Pulmonary artery endothelial cell (primary cell): ENCODE measurements at regions not wholly inside any gene's neighbourhood (a gene's known extent, or its start where the extent isn't known, plus 50 kb on each side); places are given as distances from the start of the nearest gene placed in this dataset.

Source experiments
- DNase-seq: peaks from one replicate; pipeline ENCODE4 v3.0.0-alpha.2; 2011; ENCODE audit warnings: low read depth, low spot score

DNA sequence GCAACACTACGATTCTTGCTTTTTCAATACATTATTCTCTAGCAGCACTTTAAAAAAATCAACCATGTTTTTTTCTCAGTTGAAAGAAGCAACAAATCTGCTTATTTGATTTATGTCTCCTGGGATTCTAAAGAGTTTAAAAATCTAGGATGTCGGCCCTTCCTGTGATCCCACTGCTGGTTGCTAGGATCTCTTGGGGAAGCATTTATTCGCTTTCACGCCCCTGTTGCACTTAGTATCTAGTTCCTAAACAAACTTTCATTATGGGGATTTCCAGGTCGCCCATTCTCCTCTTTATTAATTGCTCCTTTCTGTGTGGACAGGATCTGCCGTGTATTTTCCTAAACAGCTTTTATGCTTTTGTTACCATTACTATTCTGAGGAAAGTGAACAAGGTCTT, 313.5 kb downstream of the AGTPBP1 start:
- no peak for DNase-seq

DNA sequence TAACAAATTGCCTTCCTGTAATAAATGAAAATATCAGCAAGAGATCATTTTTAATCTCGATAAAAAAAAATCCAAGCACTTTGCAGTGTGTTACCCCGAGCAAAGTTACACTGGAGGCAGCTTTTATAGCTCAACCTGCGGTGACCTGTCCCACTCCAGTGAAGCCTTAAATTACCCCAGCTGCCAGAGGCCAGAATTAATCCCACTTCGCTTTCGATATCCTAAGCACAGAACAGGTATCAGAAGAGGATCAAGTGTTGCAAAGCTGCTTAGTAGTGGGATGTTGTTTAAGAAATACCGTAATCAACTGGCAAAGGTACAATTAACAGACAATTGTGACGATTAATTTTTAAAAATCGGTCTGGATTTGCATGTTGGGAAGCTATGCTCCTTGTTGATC, 314.0 kb downstream of the AGTPBP1 start:
- DNase-seq = no peak

DNA sequence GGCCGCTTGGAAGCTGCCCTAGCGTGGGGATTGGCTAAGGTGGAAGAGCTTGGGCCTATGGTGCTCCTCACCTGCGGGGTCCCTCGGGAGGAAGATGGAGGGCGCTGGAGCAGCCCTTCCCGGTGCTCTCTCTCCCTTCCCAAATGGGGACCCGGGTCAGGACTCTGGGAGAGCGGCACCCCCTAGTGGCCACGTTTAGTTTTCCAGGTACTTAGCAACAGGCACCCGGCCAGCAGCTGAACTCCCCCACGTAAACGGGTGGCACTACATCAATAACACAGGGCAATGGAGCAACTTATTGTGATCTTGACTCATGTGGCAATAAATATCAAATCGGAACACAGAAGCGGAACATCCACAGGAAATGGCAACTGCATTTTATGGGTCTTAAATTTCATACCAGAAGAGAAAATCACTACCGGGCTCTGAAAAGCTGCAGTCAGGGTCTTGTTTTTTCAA, 316.6 kb downstream of the AGTPBP1 start:
- DNase-seq = peak; percentile 5

DNA sequence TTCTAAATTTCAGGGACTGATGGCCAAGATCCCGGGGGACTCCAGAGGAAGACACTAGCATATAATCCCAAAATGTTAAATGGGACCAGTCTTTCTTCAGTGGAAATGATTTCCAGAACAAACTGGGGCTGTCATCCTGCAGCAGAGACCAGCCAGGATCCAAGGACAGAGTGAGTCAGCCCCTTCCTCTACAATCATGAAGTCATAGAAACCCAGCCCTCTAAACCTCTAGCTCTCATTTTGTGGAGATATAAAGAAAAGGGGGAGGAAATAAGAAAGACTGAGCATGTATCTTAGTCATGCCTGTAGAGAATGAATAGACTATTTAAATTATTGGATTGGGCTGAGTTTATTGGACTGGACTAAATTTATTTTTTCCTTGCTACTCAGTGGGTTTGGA, 318.3 kb downstream of the AGTPBP1 start:
- no peak for DNase-seq

- DNase-seq = no peak
These were observed 320.1 kb downstream of the AGTPBP1 start for GRCh38 chr9:85421641-85422040.

DNA sequence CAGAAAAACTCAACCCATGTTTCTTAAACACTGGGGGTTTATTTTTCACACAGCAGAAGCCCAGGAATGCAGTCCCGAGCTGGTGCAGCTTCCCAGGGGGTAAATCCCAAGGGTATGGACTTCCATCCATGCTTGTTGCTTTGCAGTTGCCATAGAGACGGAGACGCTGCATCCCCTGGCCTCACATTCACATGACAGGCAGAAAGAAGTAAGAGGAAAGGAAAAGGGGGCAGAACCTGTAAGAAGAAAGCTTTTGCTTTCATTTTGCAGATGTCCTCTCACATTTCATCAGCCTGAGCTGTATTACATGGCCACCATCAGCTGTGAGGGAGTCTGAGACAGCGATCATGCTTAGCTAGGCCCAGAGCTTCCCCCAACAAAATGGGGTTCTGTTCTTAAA, 321.0 kb downstream of the AGTPBP1 start:
- DNase-seq = no peak

- DNase-seq = no peak
These were observed 324.1 kb downstream of the AGTPBP1 start for GRCh38 chr9:85417674-85418073.

DNA sequence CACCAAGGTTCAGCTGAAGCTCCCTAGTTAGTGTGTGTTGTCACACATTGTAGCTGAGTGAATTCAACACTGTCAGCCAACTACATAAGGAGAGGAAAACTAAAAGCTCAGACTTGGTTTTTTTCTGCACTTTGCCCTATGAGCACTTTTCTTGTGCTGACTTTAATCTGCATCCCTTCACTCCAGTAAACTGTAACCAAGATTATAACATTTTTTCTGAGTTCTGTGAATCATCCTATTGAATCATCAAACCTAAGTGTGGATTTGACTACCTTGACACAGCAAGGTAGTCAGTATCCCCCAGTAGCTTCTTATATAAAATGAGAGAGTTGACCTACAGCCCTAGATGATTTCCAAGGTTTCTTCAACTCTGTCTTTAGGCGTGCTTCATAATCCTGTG, 325.0 kb downstream of the AGTPBP1 start:
- no peak for DNase-seq

DNA sequence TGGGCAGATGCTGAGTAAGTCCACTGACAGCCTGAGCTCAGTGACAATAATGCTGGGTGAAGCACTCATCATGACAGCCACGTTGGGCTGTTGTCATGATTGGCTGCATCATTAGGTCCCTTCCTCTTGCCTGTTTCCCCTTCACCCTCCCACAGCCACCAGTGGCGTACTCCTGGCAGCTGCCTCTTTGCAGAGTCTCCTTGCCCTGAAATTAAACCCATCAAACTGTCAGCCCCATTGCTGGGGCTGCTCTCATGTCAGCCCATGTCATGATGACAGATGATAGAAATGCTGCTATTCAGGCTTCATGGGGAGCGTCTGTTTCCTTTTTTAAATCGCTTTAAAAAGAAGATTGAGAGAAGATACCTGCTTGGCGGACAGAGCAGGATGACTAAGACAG, 327.4 kb downstream of the AGTPBP1 start:
- DNase-seq = no peak

GRCh38 chr9:85408494-85408893, 333.3 kb downstream of the AGTPBP1 start:
- DNase-seq = no peak

- DNase-seq = no peak
These were observed 336.2 kb downstream of the AGTPBP1 start for GRCh38 chr9:85405566-85405950.

GRCh38 chr9:85404911-85405565, 336.7 kb downstream of the AGTPBP1 start:
- no peak for DNase-seq

DNA sequence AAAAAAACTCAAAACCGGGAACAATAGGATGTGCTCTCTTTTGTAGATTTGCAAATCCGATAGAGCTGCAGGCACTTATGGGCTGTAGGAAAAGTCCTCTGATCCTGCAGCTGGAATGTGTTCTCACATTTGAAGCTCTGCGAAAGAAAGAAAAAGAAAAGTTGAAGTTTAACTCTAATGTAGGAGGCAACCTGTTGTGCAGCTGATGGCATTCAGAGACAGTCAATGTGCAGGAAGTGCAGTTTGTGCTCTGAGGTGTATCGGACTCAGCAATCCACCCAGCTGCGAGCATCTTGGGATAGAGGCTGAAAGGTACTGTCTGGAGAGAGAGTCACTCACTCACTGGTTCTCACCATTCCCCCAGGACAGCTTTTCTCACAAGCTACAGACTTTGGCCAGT, 339.2 kb downstream of the AGTPBP1 start:
- DNase-seq = no peak

DNA sequence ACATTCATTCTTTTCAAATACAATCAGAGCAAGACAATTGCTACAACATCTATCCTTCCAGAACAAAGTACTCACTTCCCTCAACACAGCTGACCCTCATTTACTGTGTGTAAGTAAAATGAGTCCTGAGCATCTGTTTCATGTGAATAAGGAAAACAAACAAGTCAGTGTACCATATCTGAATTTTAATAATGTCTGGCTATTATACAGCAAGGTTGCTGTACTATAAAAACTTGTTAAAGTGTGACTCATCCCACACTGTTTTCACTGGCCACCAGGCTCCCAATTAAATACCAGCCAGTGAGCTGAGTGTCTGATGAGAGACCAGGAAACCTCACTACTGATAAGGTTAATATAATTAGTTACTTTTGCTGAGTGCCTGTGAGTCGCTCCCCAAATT, 339.8 kb downstream of the AGTPBP1 start:
- no peak for DNase-seq

DNA sequence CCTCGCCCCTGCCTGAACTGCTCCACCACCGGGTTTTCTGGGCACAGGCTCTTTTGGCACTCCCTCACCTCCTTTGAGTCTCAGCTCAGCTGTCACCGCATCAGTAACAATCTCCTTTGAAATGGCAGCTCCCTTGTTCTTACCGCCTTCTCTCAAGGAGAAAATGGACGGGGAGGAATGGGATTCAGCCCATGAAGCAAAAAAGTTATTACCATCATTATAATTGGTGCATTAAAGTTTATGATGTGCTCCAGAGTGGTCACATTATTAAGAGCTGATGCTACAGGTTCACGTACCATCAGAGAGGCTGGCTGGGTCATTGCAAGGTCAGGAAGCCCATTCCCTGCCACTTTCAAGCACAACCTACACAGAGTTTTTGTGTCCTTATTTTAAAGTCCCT, 344.7 kb downstream of the AGTPBP1 start:
- no peak for DNase-seq

- DNase-seq = no peak
These were observed 349.5 kb downstream of the AGTPBP1 start for GRCh38 chr9:85392260-85392659.

DNA sequence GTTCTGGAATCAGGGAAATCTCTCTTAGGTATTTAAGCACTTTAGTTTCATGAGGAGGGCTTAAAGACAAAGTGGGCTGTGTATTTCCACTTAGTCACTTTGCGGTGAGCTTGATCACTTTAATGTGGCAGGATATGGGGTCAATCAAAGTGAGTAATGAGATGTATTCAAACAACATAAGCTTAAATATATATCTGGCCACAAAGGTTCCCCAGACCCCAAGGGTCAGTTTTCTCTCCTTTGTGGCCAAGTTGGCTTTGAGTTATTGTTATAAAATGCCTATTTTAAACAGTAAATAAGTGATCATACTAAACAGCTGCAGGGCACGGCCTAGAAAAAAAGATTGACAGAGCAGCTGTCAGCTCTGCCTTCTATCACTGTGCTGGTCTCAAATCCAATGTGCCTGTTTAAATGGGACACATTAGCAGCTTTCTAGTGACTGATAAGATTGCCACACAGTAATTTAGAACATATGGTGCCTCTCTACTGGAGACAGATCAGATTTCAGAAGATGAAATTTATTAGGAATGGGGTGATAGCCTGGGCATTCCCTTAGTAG, 363.9 kb downstream of the AGTPBP1 start:
- DNase-seq = no peak

DNA sequence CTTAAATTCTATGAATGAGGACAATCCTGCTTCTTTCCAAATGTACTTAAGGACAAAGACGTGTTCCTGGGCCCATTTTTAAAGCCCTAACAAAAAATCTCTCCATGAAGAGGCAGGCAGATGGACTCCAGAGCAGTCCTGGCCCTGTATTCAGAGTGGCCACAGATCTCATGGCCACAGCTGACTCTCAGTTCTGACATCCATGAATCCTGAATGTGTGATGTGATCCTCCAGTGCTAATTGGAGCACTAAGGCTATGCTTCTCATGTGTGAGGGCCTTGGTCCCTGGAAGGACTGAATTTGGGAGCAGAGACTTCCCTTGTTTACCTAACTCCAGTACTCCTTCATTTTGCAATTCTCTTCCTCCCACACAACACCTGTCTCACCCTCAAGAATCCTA, 373.0 kb downstream of the AGTPBP1 start:
- no peak for DNase-seq

DNA sequence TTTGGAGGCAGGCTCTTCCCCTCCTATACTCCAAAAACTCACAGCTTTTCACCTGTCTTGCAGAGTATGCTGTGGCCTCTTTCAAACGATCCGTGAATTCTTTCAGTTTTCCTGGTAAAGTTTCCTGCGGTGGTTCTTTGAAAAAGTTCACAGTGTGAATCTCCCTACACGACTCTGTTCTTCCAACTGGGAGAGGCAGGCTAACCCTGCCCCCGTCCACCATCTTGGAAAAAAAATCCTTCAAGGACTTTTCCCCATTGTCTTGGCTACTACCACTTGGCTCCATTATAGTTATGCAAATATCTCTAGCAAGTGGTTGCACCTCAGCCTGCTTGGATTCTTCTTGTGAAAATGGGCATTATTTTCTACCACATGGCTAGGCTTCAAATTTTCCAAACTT, 382.6 kb downstream of the AGTPBP1 start:
- no peak for DNase-seq

- no peak for DNase-seq
These were observed 392.7 kb downstream of the AGTPBP1 start for GRCh38 chr9:85349046-85349445.

GRCh38 chr9:85347541-85347940, 394.2 kb downstream of the AGTPBP1 start:
- no peak for DNase-seq

DNA sequence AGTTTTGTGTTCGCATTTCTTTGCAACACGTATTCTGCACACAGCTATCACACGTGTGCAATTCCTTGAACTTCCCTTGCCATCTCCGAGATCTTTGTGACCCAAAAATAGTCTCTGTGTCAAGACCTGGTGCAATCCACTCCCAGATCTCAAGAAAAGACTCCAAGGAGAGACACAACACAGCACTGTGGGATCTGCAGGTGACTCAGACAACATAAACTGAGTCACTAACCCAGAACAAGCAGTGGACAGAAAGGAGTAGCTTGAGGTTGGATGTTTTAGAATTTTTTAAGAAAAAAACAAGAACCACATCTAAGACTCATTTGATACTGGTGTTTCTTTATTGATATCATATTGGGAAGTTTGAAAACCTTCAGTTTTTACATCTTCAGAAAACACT, 396.9 kb downstream of the AGTPBP1 start:
- DNase-seq = no peak

DNA sequence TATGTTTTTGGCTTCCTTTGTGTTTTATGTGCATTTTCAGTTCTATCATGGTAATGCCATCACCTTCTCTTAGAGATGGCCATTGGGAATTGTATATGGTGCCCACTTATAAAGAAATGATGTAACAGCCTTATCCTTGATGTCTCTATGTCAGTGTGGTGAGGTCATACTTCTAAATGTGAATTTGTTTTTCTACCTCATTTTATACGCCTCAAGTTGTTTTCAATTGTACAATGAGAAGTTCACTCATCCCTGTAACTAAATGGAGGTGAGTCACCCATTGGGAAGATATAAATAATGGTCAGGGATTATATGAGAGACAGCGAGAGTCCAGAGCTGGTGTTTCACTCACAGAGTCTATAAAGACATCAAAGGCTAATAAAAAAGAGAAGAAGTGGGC, 402.4 kb downstream of the AGTPBP1 start:
- no peak for DNase-seq

DNA sequence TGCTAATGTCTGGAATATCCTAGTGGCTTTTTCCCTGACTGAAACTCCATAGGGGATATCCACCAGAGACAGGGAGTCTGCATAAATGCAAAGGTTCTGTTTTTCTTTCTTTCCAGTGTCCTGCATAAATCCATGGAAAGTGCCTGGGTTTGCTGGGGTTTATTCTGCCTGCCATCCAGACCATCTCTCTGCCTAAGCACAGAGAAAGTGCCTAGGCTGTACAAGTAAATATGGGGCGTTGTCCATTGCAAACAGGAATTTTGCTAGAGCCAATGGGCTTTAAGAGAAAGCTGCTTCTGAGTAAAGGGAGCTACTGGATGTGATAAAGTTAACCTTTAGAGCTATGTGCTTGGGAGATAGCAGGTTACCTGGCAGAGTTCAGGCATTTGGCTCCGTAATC, 407.5 kb downstream of the AGTPBP1 start:
- no peak for DNase-seq
